Thyroid gland (tissue), 4 donors: ENCODE measurements at regions not wholly inside any gene's neighbourhood (a gene's known extent, or its start where the extent isn't known, plus 50 kb on each side); places are given as distances from the start of the nearest gene placed in this dataset.

Source experiments
- CTCF ChIP-seq, 6 experiments: fragments of 200-600 bp in 3 of 6; fragments of 450-650 bp in 3 of 6; sonication (generic) in 3 of 6; IDR thresholded peaks; one replicate each; pipeline ENCODE4 v1.5.1; 2016 to 2019; ENCODE audit warnings: antibody characterized with exemption in 6 of 6, mild to moderate bottlenecking in 2 of 6, inconsistent platforms in 1 of 6, moderate library complexity in 1 of 6
- POLR2A ChIP-seq, 2 donors: fragments of 450-650 bp; IDR thresholded peaks; one replicate each; pipeline ENCODE4 v1.6.1; 2017; ENCODE audit warnings: antibody characterized with exemption in 2 of 2, mild to moderate bottlenecking in 2 of 2, moderate library complexity in 1 of 2

GRCh38 chr15:101568309-101568708, 78.8 kb upstream of the PCSK6 start:
- TF ChIP-seq POLR2A (IDR thresholded peaks at IDR 0.05) (no peak), CTCF (IDR thresholded peaks at IDR 0.05) (no peak)
